ENCODE measurements at regions not wholly inside any gene's neighbourhood (a gene's known extent, or its start where the extent isn't known, plus 50 kb on each side); places are given as distances from the start of the nearest gene placed in this dataset.

DNA sequence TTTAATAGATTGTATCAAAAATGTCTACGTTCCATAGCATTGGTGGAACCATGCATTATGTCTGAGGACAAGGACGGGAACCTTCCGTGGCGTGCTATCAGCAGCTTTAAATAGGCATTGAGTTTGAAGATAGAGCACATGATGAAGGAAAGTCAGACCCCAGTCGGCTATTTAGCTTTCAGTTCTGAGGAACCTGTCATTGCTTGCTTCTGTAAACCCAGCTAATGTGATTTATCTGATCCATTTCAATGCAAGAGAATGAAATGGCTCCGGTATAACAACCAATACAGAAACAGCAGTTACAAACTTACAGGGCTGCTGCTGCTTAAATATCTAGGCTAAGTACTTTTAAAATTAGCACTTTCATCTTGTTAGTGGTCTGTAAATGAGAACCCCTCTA lies 503.3 kb downstream of the RNF144A start (continued):
- TF ChIP-seq, protein P1, sequence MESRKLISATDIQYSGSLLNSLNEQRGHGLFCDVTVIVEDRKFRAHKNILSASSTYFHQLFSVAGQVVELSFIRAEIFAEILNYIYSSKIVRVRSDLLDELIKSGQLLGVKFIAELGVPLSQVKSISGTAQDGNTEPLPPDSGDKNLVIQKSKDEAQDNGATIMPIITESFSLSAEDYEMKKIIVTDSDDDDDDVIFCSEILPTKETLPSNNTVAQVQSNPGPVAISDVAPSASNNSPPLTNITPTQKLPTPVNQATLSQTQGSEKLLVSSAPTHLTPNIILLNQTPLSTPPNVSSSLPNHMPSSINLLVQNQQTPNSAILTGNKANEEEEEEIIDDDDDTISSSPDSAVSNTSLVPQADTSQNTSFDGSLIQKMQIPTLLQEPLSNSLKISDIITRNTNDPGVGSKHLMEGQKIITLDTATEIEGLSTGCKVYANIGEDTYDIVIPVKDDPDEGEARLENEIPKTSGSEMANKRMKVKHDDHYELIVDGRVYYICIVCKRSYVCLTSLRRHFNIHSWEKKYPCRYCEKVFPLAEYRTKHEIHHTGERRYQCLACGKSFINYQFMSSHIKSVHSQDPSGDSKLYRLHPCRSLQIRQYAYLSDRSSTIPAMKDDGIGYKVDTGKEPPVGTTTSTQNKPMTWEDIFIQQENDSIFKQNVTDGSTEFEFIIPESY (CRISPR knock-in tag; IDR thresholded peaks at IDR 0.05): no peak

DNA sequence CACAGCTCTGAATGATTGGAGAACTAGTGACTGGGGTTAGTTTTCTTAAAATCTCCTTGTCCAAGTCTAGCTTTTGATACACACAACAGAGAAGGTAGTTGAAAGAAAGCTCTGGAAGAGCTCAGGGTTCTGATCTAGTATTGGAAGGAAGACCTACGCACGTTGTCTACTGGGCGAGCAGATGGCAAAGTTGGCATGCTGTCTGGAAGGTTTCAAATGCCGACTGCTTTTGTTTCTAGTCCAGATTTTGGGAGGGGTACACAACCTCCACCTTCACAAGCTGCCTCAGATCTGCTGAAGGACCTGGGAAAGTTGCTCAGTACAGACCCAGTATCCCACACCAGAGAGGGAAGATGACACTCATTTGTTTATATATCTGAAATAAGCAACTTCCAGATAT lies 507.3 kb downstream of the RNF144A start:
- no peaks in the 10 kb centered on the region for H3K79me2 ChIP-seq (ENCODE audit: control insufficient read depth, insufficient read depth, low read length)
- DNase-seq (ENCODE audit: extremely low read depth in 1 of 4, low spot score in 3 of 4) (no peak), FAIRE-seq (no peak), ATAC-seq (no peak)
- in situ Hi-C loops (cut with MboI) (loop anchor here (10.0 kb wide), 1 partner anchor 1260 kb away; the partner anchor contains the start of gene ID2), intact Hi-C loops (cut with micrococcal nuclease) (no loop called here)
- H3K9me3 ChIP-seq (replicated peaks; ENCODE audit: control insufficient read depth, insufficient read depth, low read depth, low read length): no peaks in the 10 kb centered on the region
- POLR2A ChIA-PET: no interaction called here
- CTCF ChIA-PET (ENCODE audit: low intra/inter-chr PET ratio): interaction anchor here (0.6 kb wide), 1 partner anchor 1261 kb away, joined by 3 read pairs; no protein-coding TSS in a partner anchor
- no peak overlapping the region for H3K9ac ChIP-seq (ENCODE audit: insufficient read depth in 1 of 2, low read depth in 2 of 2, low read length in 2 of 2)
- H3K9me1 ChIP-seq (ENCODE audit: control insufficient read depth, insufficient read depth, low read length): no peaks in the 10 kb centered on the region
- no peaks in the 10 kb centered on the region for H3K36me3 ChIP-seq (ENCODE audit: control insufficient read depth, insufficient read depth, low read length)
- no peak overlapping the region for H3K4me3 ChIP-seq
- no peak overlapping the region for H2AFZ ChIP-seq (ENCODE audit: low read depth, low read length)
- 0% methylated on average over 4 of the region's 4 CpGs for WGBS (ENCODE audit: insufficient coverage, low coverage, missing lambda C conversion rate)
- no peak overlapping the region for H3K4me2 ChIP-seq (ENCODE audit: insufficient read depth, low read length)
- no peak overlapping the region for H3K27ac ChIP-seq (ENCODE audit: extremely low read depth, low read depth, low read length)
- H3K4me1 ChIP-seq (replicated peaks in 1 of 2; ENCODE audit: control insufficient read depth in 2 of 2, insufficient read depth in 2 of 2, low read length in 2 of 2): no peaks in the 10 kb centered on the region
- BruUV-seq (replicated peaks): no TSS peak
- H4K20me1 ChIP-seq (replicated peaks; ENCODE audit: control insufficient read depth, insufficient read depth, low read length): no peaks in the 10 kb centered on the region; the same call in 1 of the 2 replicates
- H3K27me3 ChIP-seq (ENCODE audit: control insufficient read depth in 2 of 2, insufficient read depth in 2 of 2, low read length in 2 of 2): peaks cover 0 to 10% of the 10 kb centered on the region in 2 experiments; a peak in 1 of 5 replicates
- TF ChIP-seq KDM4B (IDR thresholded peaks at IDR 0.05; ENCODE audit: borderline replicate concordance in 2 of 2, low read depth in 1 of 2) (no peak), RCOR1 (IDR thresholded peaks at IDR 0.05; ENCODE audit: borderline replicate concordance in 1 of 2, low read depth in 2 of 2, low read length in 2 of 2) (no peak), ADNP (tag; IDR thresholded peaks at IDR 0.05) (no peak), HMGN3 (IDR thresholded peaks at IDR 0.05; ENCODE audit: borderline replicate concordance, extremely low read depth, insufficient read length, low read depth, low read length) (no peak), CBX1 (IDR thresholded peaks at IDR 0.05; ENCODE audit: low read depth) (no peak), PHF21A (IDR thresholded peaks at IDR 0.05; ENCODE audit: borderline replicate concordance, low read depth) (no peak), FOSL1 (tag; conservative IDR thresholded peaks at IDR 0.05) (no peak), BHLHE40 (IDR thresholded peaks at IDR 0.05; ENCODE audit: low read length) (no peak), MEIS2 (IDR thresholded peaks at IDR 0.05; ENCODE audit: partially characterized antibody) (no peak)
- TF ChIP-seq, protein P2, sequence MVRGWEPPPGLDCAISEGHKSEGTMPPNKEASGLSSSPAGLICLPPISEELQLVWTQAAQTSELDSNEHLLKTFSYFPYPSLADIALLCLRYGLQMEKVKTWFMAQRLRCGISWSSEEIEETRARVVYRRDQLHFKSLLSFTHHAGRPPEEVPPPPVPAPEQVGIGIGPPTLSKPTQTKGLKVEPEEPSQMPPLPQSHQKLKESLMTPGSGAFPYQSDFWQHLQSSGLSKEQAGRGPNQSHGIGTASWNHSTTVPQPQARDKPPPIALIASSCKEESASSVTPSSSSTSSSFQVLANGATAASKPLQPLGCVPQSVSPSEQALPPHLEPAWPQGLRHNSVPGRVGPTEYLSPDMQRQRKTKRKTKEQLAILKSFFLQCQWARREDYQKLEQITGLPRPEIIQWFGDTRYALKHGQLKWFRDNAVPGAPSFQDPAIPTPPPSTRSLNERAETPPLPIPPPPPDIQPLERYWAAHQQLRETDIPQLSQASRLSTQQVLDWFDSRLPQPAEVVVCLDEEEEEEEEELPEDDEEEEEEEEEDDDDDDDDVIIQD (CRISPR knock-in tag; IDR thresholded peaks at IDR 0.05): no peak
- TF ChIP-seq, protein P3, sequence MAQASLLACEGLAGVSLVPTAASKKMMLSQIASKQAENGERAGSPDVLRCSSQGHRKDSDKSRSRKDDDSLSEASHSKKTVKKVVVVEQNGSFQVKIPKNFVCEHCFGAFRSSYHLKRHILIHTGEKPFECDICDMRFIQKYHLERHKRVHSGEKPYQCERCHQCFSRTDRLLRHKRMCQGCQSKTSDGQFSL (CRISPR knock-in tag; IDR thresholded peaks at IDR 0.05): no peak
- TF ChIP-seq, protein P3 (tag; IDR thresholded peaks at IDR 0.05): no peak
- TF ChIP-seq, protein P4, sequence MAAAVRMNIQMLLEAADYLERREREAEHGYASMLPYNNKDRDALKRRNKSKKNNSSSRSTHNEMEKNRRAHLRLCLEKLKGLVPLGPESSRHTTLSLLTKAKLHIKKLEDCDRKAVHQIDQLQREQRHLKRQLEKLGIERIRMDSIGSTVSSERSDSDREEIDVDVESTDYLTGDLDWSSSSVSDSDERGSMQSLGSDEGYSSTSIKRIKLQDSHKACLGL (CRISPR knock-in tag; IDR thresholded peaks at IDR 0.05; ENCODE audit: borderline replicate concordance, poor library complexity, severe bottlenecking): no peak

All from K562 (cell line).